ENCODE measurements at regions not wholly inside any gene's neighbourhood (a gene's known extent, or its start where the extent isn't known, plus 50 kb on each side); places are given as distances from the start of the nearest gene placed in this dataset.

DNA sequence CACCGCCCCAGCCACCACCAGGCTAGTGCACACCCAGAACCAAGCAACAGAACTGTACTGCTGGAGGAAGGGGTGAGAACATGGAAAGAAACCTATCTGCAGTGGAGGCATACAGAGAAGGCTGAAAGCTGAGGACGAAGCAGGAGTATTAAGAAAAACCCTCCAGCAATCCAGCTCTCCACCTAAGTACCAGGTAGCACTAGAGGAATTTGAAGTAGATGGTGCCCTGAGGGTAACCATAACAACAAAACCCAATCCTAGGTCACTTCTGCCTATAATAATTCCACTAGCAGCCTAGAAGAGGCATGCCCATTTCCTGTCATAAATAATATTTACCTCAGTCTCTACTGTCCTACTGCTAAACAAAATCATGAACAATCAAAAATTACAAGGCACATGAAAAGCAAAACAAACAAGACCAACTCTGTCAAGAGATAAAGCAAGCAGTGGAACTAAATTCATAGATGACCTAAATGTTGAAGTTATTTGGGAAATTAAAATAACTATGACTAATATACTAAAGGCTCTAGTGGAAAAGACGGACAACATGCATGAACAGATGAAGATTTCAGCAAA is 51.1 kb downstream of the HYCC1 start:
- TF ChIP-seq EZH2phosphoT487 (IDR thresholded peaks at IDR 0.05) (no peak), EZH2 (IDR thresholded peaks at IDR 0.05) (no peak)
- TF ChIP-seq, protein P1, sequence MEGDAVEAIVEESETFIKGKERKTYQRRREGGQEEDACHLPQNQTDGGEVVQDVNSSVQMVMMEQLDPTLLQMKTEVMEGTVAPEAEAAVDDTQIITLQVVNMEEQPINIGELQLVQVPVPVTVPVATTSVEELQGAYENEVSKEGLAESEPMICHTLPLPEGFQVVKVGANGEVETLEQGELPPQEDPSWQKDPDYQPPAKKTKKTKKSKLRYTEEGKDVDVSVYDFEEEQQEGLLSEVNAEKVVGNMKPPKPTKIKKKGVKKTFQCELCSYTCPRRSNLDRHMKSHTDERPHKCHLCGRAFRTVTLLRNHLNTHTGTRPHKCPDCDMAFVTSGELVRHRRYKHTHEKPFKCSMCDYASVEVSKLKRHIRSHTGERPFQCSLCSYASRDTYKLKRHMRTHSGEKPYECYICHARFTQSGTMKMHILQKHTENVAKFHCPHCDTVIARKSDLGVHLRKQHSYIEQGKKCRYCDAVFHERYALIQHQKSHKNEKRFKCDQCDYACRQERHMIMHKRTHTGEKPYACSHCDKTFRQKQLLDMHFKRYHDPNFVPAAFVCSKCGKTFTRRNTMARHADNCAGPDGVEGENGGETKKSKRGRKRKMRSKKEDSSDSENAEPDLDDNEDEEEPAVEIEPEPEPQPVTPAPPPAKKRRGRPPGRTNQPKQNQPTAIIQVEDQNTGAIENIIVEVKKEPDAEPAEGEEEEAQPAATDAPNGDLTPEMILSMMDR (IDR thresholded peaks at IDR 0.05): no peak
- no peaks in the 10 kb centered on the region for H3K9me3 Mint-ChIP-seq

DNA sequence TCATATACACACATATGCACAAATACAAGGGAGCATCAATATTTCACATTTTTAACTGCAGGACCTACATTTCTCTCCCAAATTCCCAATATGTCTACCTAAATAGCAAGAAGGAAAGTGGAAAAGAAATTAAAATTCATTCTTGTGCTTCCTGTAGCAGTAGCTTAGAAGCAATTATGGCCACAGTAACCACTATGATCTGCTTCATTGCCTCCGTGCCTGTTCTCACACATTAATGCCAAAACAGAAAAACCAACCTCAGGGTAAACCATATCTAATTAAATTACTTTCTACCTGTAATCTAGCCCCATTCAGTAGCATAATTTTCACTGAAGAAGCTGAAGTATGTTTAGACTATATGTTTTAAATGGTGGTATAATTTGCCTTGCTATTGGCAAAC is 55.2 kb downstream of the HYCC1 start:
- Mint-ChIP-seq H3K4me1 (no peaks in the 10 kb centered on the region), H3K27me3 (ENCODE audit: insufficient read depth, low read depth) (no peaks in the 10 kb centered on the region), H3K27ac (no peak overlapping the region), H3K9me3 (no peaks in the 10 kb centered on the region), H3K36me3 (no peaks in the 10 kb centered on the region), H3K4me3 (no peak overlapping the region)
- Histone ChIP-seq H3K27ac (no peak overlapping the region), H2AFZ (replicated peaks) (no peak overlapping the region), H3K79me2 (ENCODE audit: low read depth) (no peaks in the 10 kb centered on the region), H3K9me3 (ENCODE audit: low read depth) (no peaks in the 10 kb centered on the region), H3K27me3 (no peaks in the 10 kb centered on the region), H3K36me3 (peaks cover 2% of the 10 kb centered on the region), H4K20me1 (ENCODE audit: low read depth) (no peaks in the 10 kb centered on the region), H3K4me1 (no peaks in the 10 kb centered on the region), H3K9ac (no peak overlapping the region), H3K4me2 (no peak overlapping the region), H3F3A (ENCODE audit: low read depth) (peaks cover 3% of the 10 kb centered on the region), H3K4me3 (no peak overlapping the region)
- TF ChIP-seq EZH2 (IDR thresholded peaks at IDR 0.05): no peak
- no peak for TF ChIP-seq EZH2phosphoT487 (IDR thresholded peaks at IDR 0.05)
- TF ChIP-seq, protein P1 (IDR thresholded peaks at IDR 0.05): no peak
- DNase-seq (ENCODE audit: low spot score): no peak

More for the DNA sequence above, 51.1 kb downstream of the HYCC1 start:
- Histone ChIP-seq H3K9me3 (ENCODE audit: low read depth) (no peaks in the 10 kb centered on the region), H3F3A (ENCODE audit: low read depth) (peaks cover 3% of the 10 kb centered on the region), H2AFZ (replicated peaks) (no peak overlapping the region), H3K4me1 (no peaks in the 10 kb centered on the region), H3K4me2 (no peak overlapping the region), H3K36me3 (peaks cover 2% of the 10 kb centered on the region), H3K27ac (no peak overlapping the region), H3K9ac (no peak overlapping the region), H3K4me3 (no peak overlapping the region), H3K79me2 (ENCODE audit: low read depth) (no peaks in the 10 kb centered on the region), H3K27me3 (no peaks in the 10 kb centered on the region), H4K20me1 (ENCODE audit: low read depth) (no peaks in the 10 kb centered on the region)
- Mint-ChIP-seq H3K4me3 (no peak overlapping the region), H3K36me3 (peaks cover under 1% of the 10 kb centered on the region), H3K4me1 (no peaks in the 10 kb centered on the region), H3K27me3 (ENCODE audit: insufficient read depth, low read depth) (no peaks in the 10 kb centered on the region), H3K27ac (peak overlapping the region; percentile 50)
- no peak for DNase-seq (ENCODE audit: low spot score)

DNA sequence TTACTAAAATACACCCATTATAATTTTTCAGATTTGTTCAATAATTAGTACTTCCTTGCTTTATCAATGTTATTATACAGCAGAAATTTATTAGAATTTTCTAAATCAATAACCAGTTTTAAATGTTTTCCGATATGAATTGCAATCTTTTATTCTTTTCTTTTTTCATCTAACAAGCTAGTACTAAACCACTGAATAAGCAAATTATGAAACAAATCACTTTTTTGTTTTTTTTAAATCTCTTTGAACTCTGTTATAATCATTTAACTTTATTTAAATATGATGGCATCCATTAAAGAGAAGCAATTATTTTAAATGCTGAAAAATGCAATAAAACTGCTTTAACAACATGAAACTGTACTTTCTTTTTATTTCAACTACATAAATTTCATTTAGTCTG is 59.7 kb downstream of the HYCC1 start:
- Mint-ChIP-seq H3K9me3 (no peaks in the 10 kb centered on the region), H3K4me1 (peaks cover 23% of the 10 kb centered on the region), H3K36me3 (no peaks in the 10 kb centered on the region), H3K27me3 (ENCODE audit: insufficient read depth, low read depth) (no peaks in the 10 kb centered on the region), H3K4me3 (no peak overlapping the region), H3K27ac (no peak overlapping the region)
- Histone ChIP-seq H3K36me3 (no peaks in the 10 kb centered on the region), H3K79me2 (ENCODE audit: low read depth) (no peaks in the 10 kb centered on the region), H3K4me1 (peaks cover 13% of the 10 kb centered on the region), H3K4me3 (no peak overlapping the region), H3K27me3 (no peaks in the 10 kb centered on the region), H3K9ac (no peak overlapping the region), H3K27ac (no peak overlapping the region), H3K9me3 (ENCODE audit: low read depth) (no peaks in the 10 kb centered on the region), H4K20me1 (ENCODE audit: low read depth) (peaks cover 10% of the 10 kb centered on the region), H2AFZ (replicated peaks) (no peak overlapping the region), H3F3A (ENCODE audit: low read depth) (peaks cover 18% of the 10 kb centered on the region), H3K4me2 (no peak overlapping the region)
- TF ChIP-seq, protein P1 (IDR thresholded peaks at IDR 0.05): no peak
- TF ChIP-seq EZH2 (IDR thresholded peaks at IDR 0.05): no peak
- no peak for TF ChIP-seq EZH2phosphoT487 (IDR thresholded peaks at IDR 0.05)
- no peak for DNase-seq (ENCODE audit: low spot score)
